H9 (cell line): ENCODE measurements at regions not wholly inside any gene's neighbourhood (a gene's known extent, or its start where the extent isn't known, plus 50 kb on each side); places are given as distances from the start of the nearest gene placed in this dataset.

ENCODE experiments used
- DNase-seq: peaks from one replicate; pipeline ENCODE4 v3.0.0-alpha.2; 2017
- H2AFZ ChIP-seq: one replicate; pipeline ENCODE4 v1.6.1; 2013; ENCODE audit warnings: mild to moderate bottlenecking, low read length, control low read depth, moderate library complexity
- H2AK5ac ChIP-seq: 2 replicates; pipeline ENCODE4 v1.6.1; 2013; ENCODE audit warnings: low read length, control low read depth, mixed read lengths; ENCODE audit not compliant: insufficient read length
- H2BK120ac ChIP-seq: one replicate; pipeline ENCODE4 v1.6.1; 2013; ENCODE audit warnings: low read depth, mild to moderate bottlenecking, low read length, control low read depth, inconsistent platforms; ENCODE audit not compliant: poor library complexity, severe bottlenecking
- H2BK12ac ChIP-seq: 2 replicates; pipeline ENCODE4 v1.6.1; 2013; ENCODE audit warnings: low read length, control low read depth, mixed read lengths, low read depth; ENCODE audit not compliant: insufficient read length
- H2BK15ac ChIP-seq: 2 replicates; pipeline ENCODE4 v1.6.1; 2013; ENCODE audit warnings: low read depth, low read length, control low read depth
- H2BK20ac ChIP-seq: one replicate; pipeline ENCODE4 v1.6.1; 2013; ENCODE audit warnings: low read depth, mild to moderate bottlenecking, low read length, control low read depth, inconsistent platforms; ENCODE audit not compliant: poor library complexity, severe bottlenecking
- H2BK5ac ChIP-seq: 2 replicates; pipeline ENCODE4 v1.6.1; 2013; ENCODE audit warnings: low read length, control low read depth, mixed read lengths; ENCODE audit not compliant: insufficient read length
- H3K14ac ChIP-seq: 2 replicates; pipeline ENCODE4 v1.6.1; 2013; ENCODE audit warnings: low read length, control low read depth; ENCODE audit not compliant: insufficient read depth
- H3K18ac ChIP-seq: 2 replicates; pipeline ENCODE4 v1.6.1; 2013; ENCODE audit warnings: low read depth, mild to moderate bottlenecking, mixed read lengths, low read length, control low read depth; ENCODE audit not compliant: insufficient read length
- H3K23ac ChIP-seq: 2 replicates; pipeline ENCODE4 v1.6.1; 2013; ENCODE audit warnings: low read length, control low read depth, mixed read lengths, low read depth; ENCODE audit not compliant: insufficient read length
- H3K23me2 ChIP-seq: 2 replicates; pipeline ENCODE4 v1.6.1; 2013; ENCODE audit warnings: low read depth, mild to moderate bottlenecking, mixed read lengths, low read length, control low read depth; ENCODE audit not compliant: insufficient read length, poor library complexity, severe bottlenecking
- H3K27ac ChIP-seq: 2 replicates; pipeline ENCODE4 v1.5.1; 2013; ENCODE audit warnings: low read length, control low read depth, mixed read lengths, low read depth; ENCODE audit not compliant: insufficient read length
- H3K27me3 ChIP-seq: 2 replicates; pipeline ENCODE4 v1.6.1; 2013; ENCODE audit warnings: low read length, control low read depth, inconsistent platforms; ENCODE audit not compliant: insufficient read depth
- H3K4ac ChIP-seq: 2 replicates; pipeline ENCODE4 v1.6.1; 2013; ENCODE audit warnings: low read depth, mild to moderate bottlenecking, control low read depth, inconsistent platforms, low read length, moderate library complexity
- H3K4me1 ChIP-seq: 2 replicates; pipeline ENCODE4 v1.6.1; 2013; ENCODE audit warnings: low read length, control low read depth, inconsistent platforms; ENCODE audit not compliant: insufficient read depth
- H3K4me2 ChIP-seq: 2 replicates; pipeline ENCODE4 v1.6.1; 2013; ENCODE audit warnings: low read length, control low read depth, mixed read lengths; ENCODE audit not compliant: insufficient read length, insufficient read depth
- H3K56ac ChIP-seq: 2 replicates; pipeline ENCODE4 v1.6.1; 2013; ENCODE audit warnings: low read depth, mild to moderate bottlenecking, mixed read lengths, low read length, control low read depth; ENCODE audit not compliant: insufficient read length
- H3K79me1 ChIP-seq: 2 replicates; pipeline ENCODE4 v1.6.1; 2013; ENCODE audit warnings: low read depth, mild to moderate bottlenecking, moderate library complexity, low read length, control low read depth, inconsistent platforms; ENCODE audit not compliant: insufficient read depth, poor library complexity, severe bottlenecking
- H3K79me2 ChIP-seq: 2 replicates; pipeline ENCODE4 v1.6.1; 2013; ENCODE audit warnings: low read length, control low read depth, inconsistent platforms; ENCODE audit not compliant: insufficient read depth
- H3K9ac ChIP-seq: 2 replicates; pipeline ENCODE4 v1.6.1; 2013; ENCODE audit warnings: low read length, control low read depth, mixed read lengths; ENCODE audit not compliant: insufficient read length; ENCODE audit errors: extremely low read depth
- H3K9me3 ChIP-seq: one replicate; pipeline ENCODE4 v1.6.1; 2013; ENCODE audit warnings: low read depth, low read length, inconsistent platforms; ENCODE audit not compliant: control insufficient read depth
- H3T11ph ChIP-seq: one replicate; pipeline ENCODE4 v1.6.1; 2013; ENCODE audit warnings: mild to moderate bottlenecking, low read length, control low read depth, inconsistent platforms
- H4K20me1 ChIP-seq: one replicate; pipeline ENCODE4 v1.6.1; 2013; ENCODE audit not compliant: control insufficient read depth, insufficient read length, insufficient read depth
- H4K5ac ChIP-seq: 2 replicates; pipeline ENCODE4 v1.6.1; 2013; ENCODE audit warnings: low read depth, mild to moderate bottlenecking, mixed read lengths, low read length, control low read depth; ENCODE audit not compliant: insufficient read length
- H4K8ac ChIP-seq: replicated peaks from 2 replicates; pipeline ENCODE4 v1.6.1; 2013; ENCODE audit warnings: low read length, control low read depth, mixed read lengths, low read depth; ENCODE audit not compliant: insufficient read length
- H4K91ac ChIP-seq: 2 replicates; pipeline ENCODE4 v1.6.1; 2013; ENCODE audit warnings: low read depth, mild to moderate bottlenecking, moderate library complexity, mixed read lengths, low read length, control low read depth; ENCODE audit not compliant: insufficient read length
- H3K27ac Mint-ChIP-seq, 3 experiments: 2 replicates in 2 of 3; 3 replicates in 1 of 3; pipeline ENCODE4 v1.8.0; 2020 to 2021; ENCODE audit warnings: mixed read lengths in 3 of 3, mild to moderate bottlenecking in 1 of 3, moderate library complexity in 1 of 3
- H3K27me3 Mint-ChIP-seq: 2 replicates; pipeline ENCODE4 v1.8.0; 2021; ENCODE audit warnings: low read depth, mild to moderate bottlenecking, moderate library complexity, mixed read lengths
- H3K36me3 Mint-ChIP-seq, 3 experiments: 2 replicates in 2 of 3; 3 replicates in 1 of 3; pipeline ENCODE4 v1.8.0; 2020 to 2021; ENCODE audit warnings: low read depth in 3 of 3, mixed read lengths in 3 of 3; ENCODE audit not compliant: insufficient read depth in 1 of 3
- H3K4me1 Mint-ChIP-seq, 2 experiments: 2 replicates each; pipeline ENCODE4 v1.8.0; 2020; ENCODE audit warnings: mixed read lengths in 2 of 2
- H3K4me3 Mint-ChIP-seq, 2 experiments: 2 replicates in 1 of 2; 3 replicates in 1 of 2; pipeline ENCODE4 v1.8.0; 2020 to 2021; ENCODE audit warnings: mild to moderate bottlenecking in 2 of 2, mixed read lengths in 2 of 2, moderate library complexity in 1 of 2
- H3K9me3 Mint-ChIP-seq, 2 experiments: 2 replicates in 1 of 2; 3 replicates in 1 of 2; pipeline ENCODE4 v1.8.0; 2020; ENCODE audit warnings: mild to moderate bottlenecking in 2 of 2, mixed read lengths in 2 of 2, moderate library complexity in 1 of 2
- TF ChIP-seq, protein P1 (sequence below): fragments of 200-600 bp; sonication (generic); conservative IDR thresholded peaks from 3 replicates; pipeline ENCODE4 v1.8.0; 2021; ENCODE audit warnings: antibody characterized with exemption, mild to moderate bottlenecking

DNA sequence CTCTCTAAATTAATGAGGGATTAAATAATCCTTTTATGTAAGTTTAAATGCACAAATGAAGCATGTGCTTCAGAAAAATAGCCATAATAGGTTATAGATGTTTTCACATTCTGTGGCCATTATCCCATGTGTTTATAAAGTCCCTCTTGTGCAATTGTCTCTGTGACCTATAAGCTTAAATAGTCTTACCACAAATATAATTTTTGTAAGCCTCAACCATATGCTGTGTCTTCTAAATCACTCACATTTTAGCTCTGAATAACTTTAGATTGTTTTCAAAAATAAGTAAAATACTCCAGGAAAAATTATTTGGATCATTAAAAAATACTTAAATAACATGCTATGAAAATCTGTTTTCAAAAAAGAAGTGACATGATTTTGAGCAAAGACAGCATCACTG is 1894.7 kb downstream of the MAT2B start:
- Histone ChIP-seq H2AFZ (no peak overlapping the region), H2BK15ac (no peak overlapping the region), H2BK120ac (no peak overlapping the region), H3K4ac (no peak overlapping the region), H3K23ac (no peak overlapping the region), H4K20me1 (no peaks in the 10 kb centered on the region), H3K23me2 (no peaks in the 10 kb centered on the region), H3K79me2 (no peaks in the 10 kb centered on the region), H2BK5ac (no peak overlapping the region), H3K79me1 (no peaks in the 10 kb centered on the region), H3K27ac (no peak overlapping the region), H2AK5ac (no peak overlapping the region), H2BK20ac (no peak overlapping the region), H3K14ac (no peak overlapping the region), H3K18ac (no peak overlapping the region), H3K56ac (no peak overlapping the region), H3T11ph (no peak overlapping the region), H4K8ac (no peak overlapping the region), H3K4me1 (no peaks in the 10 kb centered on the region), H3K9ac (no peak overlapping the region), H3K4me2 (no peak overlapping the region), H2BK12ac (no peak overlapping the region), H3K27me3 (no peaks in the 10 kb centered on the region), H3K9me3 (no peaks in the 10 kb centered on the region), H4K91ac (no peak overlapping the region), H4K5ac (no peak overlapping the region)
- Mint-ChIP-seq H3K9me3 (no peaks in the 10 kb centered on the region), H3K4me3 (no peak overlapping the region), H3K27ac (no peak overlapping the region), H3K36me3 (no peaks in the 10 kb centered on the region), H3K27me3 (no peaks in the 10 kb centered on the region), H3K4me1 (peaks cover 8 to 14% of the 10 kb centered on the region in 2 experiments)
- no peak for DNase-seq
- TF ChIP-seq, protein P1, sequence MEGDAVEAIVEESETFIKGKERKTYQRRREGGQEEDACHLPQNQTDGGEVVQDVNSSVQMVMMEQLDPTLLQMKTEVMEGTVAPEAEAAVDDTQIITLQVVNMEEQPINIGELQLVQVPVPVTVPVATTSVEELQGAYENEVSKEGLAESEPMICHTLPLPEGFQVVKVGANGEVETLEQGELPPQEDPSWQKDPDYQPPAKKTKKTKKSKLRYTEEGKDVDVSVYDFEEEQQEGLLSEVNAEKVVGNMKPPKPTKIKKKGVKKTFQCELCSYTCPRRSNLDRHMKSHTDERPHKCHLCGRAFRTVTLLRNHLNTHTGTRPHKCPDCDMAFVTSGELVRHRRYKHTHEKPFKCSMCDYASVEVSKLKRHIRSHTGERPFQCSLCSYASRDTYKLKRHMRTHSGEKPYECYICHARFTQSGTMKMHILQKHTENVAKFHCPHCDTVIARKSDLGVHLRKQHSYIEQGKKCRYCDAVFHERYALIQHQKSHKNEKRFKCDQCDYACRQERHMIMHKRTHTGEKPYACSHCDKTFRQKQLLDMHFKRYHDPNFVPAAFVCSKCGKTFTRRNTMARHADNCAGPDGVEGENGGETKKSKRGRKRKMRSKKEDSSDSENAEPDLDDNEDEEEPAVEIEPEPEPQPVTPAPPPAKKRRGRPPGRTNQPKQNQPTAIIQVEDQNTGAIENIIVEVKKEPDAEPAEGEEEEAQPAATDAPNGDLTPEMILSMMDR = no peak
